ENCODE measurements at regions not wholly inside any gene's neighbourhood (a gene's known extent, or its start where the extent isn't known, plus 50 kb on each side); places are given as distances from the start of the nearest gene placed in this dataset.
"Not testable (repeated sequence)": the region's sequence is repeated elsewhere in the genome, so short reads cannot be mapped to it uniquely, and the experiment has no call there.

- DNase-seq (ENCODE audit: low read depth), result no peak
- no peak for TF ChIP-seq CTCF (IDR thresholded peaks at IDR 0.05; ENCODE audit: low read length, missing control alignments)
- H3K4me3 ChIP-seq (replicated peaks; ENCODE audit: low read depth, low read length), result no peak overlapping the region
Observed at GRCh38 chrX:103911236-103911635, 51.2 kb upstream of the TMSB15B start.

- TF ChIP-seq CTCF (IDR thresholded peaks at IDR 0.05; ENCODE audit: low read length, missing control alignments), result no peak
- DNase-seq (ENCODE audit: low read depth), result no peak
- no peak overlapping the region for H3K4me3 ChIP-seq (replicated peaks; ENCODE audit: low read depth, low read length)
Observed at GRCh38 chrX:103910430-103910829, 52.0 kb upstream of the TMSB15B start.

GRCh38 chrX:103904301-103904700, 58.1 kb upstream of the TMSB15B start:
- DNase-seq (ENCODE audit: low read depth), result no peak
- TF ChIP-seq CTCF (IDR thresholded peaks at IDR 0.05; ENCODE audit: low read length, missing control alignments), result no peak
- H3K4me3 ChIP-seq (replicated peaks; ENCODE audit: low read depth, low read length), result no peak overlapping the region

- not testable (repeated sequence) for DNase-seq (ENCODE audit: low read depth)
Observed at GRCh38 chrX:103902606-103903005, 59.8 kb upstream of the TMSB15B start.

GRCh38 chrX:103889216-103889615, 57.2 kb upstream of the RAB9B start:
- DNase-seq (ENCODE audit: low read depth), result no peak

More at GRCh38 chrX:103902606-103903005, 59.8 kb upstream of the TMSB15B start:
- not testable (repeated sequence) for H3K4me3 ChIP-seq (replicated peaks; ENCODE audit: low read depth, low read length)

GRCh38 chrX:103886624-103887023, 54.6 kb upstream of the RAB9B start:
- no peak for DNase-seq (ENCODE audit: low read depth)
- no peak overlapping the region for H3K4me3 ChIP-seq (replicated peaks; ENCODE audit: low read depth, low read length)
- TF ChIP-seq CTCF (IDR thresholded peaks at IDR 0.05; ENCODE audit: low read length, missing control alignments), result no peak

More at GRCh38 chrX:103889216-103889615, 57.2 kb upstream of the RAB9B start:
- no peak for TF ChIP-seq CTCF (IDR thresholded peaks at IDR 0.05; ENCODE audit: low read length, missing control alignments)
- no peak overlapping the region for H3K4me3 ChIP-seq (replicated peaks; ENCODE audit: low read depth, low read length)

- DNase-seq (ENCODE audit: low read depth), result peak; percentile 28
- TF ChIP-seq CTCF (IDR thresholded peaks at IDR 0.05; ENCODE audit: low read length, missing control alignments), result no peak
- no peak overlapping the region for H3K4me3 ChIP-seq (replicated peaks; ENCODE audit: low read depth, low read length)
Observed at GRCh38 chrX:103883533-103883932, 51.5 kb upstream of the RAB9B start.
